Gastroesophageal sphincter (tissue), 4 donors: ENCODE measurements at regions not wholly inside any gene's neighbourhood (a gene's known extent, or its start where the extent isn't known, plus 50 kb on each side); places are given as distances from the start of the nearest gene placed in this dataset.

ENCODE experiments used
- ATAC-seq: fragments of 150-250 bp; one replicate; pipeline ENCODE4 v1.9.1; 2016; ENCODE audit warnings: mild to moderate bottlenecking, moderate library complexity
- H3K27ac ChIP-seq, 4 donors: fragments of 200-600 bp; sonication (generic) in 3 of 4; 1 replicate in 3 of 4; 2 replicates in 1 of 4; pipeline ENCODE4 v1.5.1; 2016 to 2019
- H3K27me3 ChIP-seq: fragments of 200-600 bp; sonication (generic); one replicate; pipeline ENCODE4 v1.5.1; 2019
- H3K36me3 ChIP-seq, 2 donors: fragments of 200-600 bp; sonication (generic); one replicate each; pipeline ENCODE4 v1.5.1; 2019; ENCODE audit warnings: control low read depth in 1 of 2
- H3K4me1 ChIP-seq, 3 donors: fragments of 200-600 bp; sonication (generic); 1 replicate in 2 of 3; 2 replicates in 1 of 3; pipeline ENCODE4 v1.5.1; 2016 to 2019; ENCODE audit warnings: control low read depth in 2 of 3
- H3K4me3 ChIP-seq, 2 donors: fragments of 200-600 bp; sonication (generic); one replicate each; pipeline ENCODE4 v1.5.1; 2019; ENCODE audit warnings: mild to moderate bottlenecking in 1 of 2, moderate library complexity in 1 of 2
- H3K9me3 ChIP-seq, 3 donors: fragments of 200-600 bp; sonication (generic); one replicate each; pipeline ENCODE4 v1.5.1; 2017 to 2019; ENCODE audit warnings: control low read depth in 2 of 3
- EP300 ChIP-seq: sonication (generic); formaldehyde crosslinking; IDR thresholded peaks from one replicate; pipeline ENCODE4 v1.6.1; 2017; ENCODE audit warnings: antibody characterized with exemption, mild to moderate bottlenecking
- POLR2A ChIP-seq, 2 donors: fragments of 450-650 bp; IDR thresholded peaks; one replicate each; pipeline ENCODE4 v1.6.1; 2017; ENCODE audit warnings: antibody characterized with exemption in 2 of 2, mild to moderate bottlenecking in 2 of 2, moderate library complexity in 1 of 2
- POLR2AphosphoS5 ChIP-seq: sonication (generic); formaldehyde crosslinking; IDR thresholded peaks from one replicate; pipeline ENCODE4 v1.6.1; 2017; ENCODE audit warnings: antibody characterized with exemption
- WGBS, 2 donors: methylation state at CpG; one replicate each; pipeline ENCODE4 v1.1.5; 2018; ENCODE audit warnings: low coverage in 1 of 2; 5-methylcytosine and 5-hydroxymethylcytosine counted together
- TF ChIP-seq, protein P1 (sequence below), 4 experiments: fragments of 200-600 bp in 2 of 4; fragments of 450-650 bp in 2 of 4; sonication (generic) in 1 of 4; IDR thresholded peaks; one replicate each; pipeline ENCODE4 v1.5.1; 2017 to 2019; ENCODE audit warnings: antibody characterized with exemption in 4 of 4, mild to moderate bottlenecking in 2 of 4, moderate library complexity in 2 of 4

GRCh38 chr10:36670621-36671402 lies 454.6 kb upstream of the ANKRD30A start:
- Histone ChIP-seq H3K36me3 (no peaks in the 10 kb centered on the region), H3K27ac (no peak overlapping the region), H3K9me3 (no peaks in the 10 kb centered on the region), H3K4me1 (no peaks in the 10 kb centered on the region), H3K4me3 (no peak overlapping the region), H3K27me3 (no peaks in the 10 kb centered on the region)
- TF ChIP-seq, protein P1, sequence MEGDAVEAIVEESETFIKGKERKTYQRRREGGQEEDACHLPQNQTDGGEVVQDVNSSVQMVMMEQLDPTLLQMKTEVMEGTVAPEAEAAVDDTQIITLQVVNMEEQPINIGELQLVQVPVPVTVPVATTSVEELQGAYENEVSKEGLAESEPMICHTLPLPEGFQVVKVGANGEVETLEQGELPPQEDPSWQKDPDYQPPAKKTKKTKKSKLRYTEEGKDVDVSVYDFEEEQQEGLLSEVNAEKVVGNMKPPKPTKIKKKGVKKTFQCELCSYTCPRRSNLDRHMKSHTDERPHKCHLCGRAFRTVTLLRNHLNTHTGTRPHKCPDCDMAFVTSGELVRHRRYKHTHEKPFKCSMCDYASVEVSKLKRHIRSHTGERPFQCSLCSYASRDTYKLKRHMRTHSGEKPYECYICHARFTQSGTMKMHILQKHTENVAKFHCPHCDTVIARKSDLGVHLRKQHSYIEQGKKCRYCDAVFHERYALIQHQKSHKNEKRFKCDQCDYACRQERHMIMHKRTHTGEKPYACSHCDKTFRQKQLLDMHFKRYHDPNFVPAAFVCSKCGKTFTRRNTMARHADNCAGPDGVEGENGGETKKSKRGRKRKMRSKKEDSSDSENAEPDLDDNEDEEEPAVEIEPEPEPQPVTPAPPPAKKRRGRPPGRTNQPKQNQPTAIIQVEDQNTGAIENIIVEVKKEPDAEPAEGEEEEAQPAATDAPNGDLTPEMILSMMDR (IDR thresholded peaks at IDR 0.05), result no peak
- TF ChIP-seq POLR2A (IDR thresholded peaks at IDR 0.05) (no peak), EP300 (no peak), POLR2AphosphoS5 (no peak)
- 77 to 83% methylated on average over 4 of the region's 4 CpGs for WGBS, 2 donors
- ATAC-seq, result no peak

GRCh38 chr10:36669615-36670352 lies 455.6 kb upstream of the ANKRD30A start:
- no peak for ATAC-seq
- Histone ChIP-seq H3K36me3 (no peaks in the 10 kb centered on the region), H3K27ac (no peak overlapping the region), H3K9me3 (no peaks in the 10 kb centered on the region), H3K27me3 (no peaks in the 10 kb centered on the region), H3K4me3 (no peak overlapping the region), H3K4me1 (no peaks in the 10 kb centered on the region)
- 42 to 43% methylated on average over 2 of the region's 2 CpGs for WGBS, 2 donors
- TF ChIP-seq POLR2AphosphoS5 (no peak), EP300 (no peak), POLR2A (IDR thresholded peaks at IDR 0.05) (no peak)
- TF ChIP-seq, protein P1 (IDR thresholded peaks at IDR 0.05), result no peak

- Histone ChIP-seq H3K27me3 (no peaks in the 10 kb centered on the region), H3K4me3 (no peak overlapping the region), H3K27ac (no peak overlapping the region), H3K4me1 (no peaks in the 10 kb centered on the region), H3K9me3 (no peaks in the 10 kb centered on the region), H3K36me3 (no peaks in the 10 kb centered on the region)
- ATAC-seq, result no peak
- TF ChIP-seq, protein P1 (IDR thresholded peaks at IDR 0.05), result no peak
- TF ChIP-seq POLR2AphosphoS5 (no peak), POLR2A (IDR thresholded peaks at IDR 0.05) (no peak), EP300 (no peak)
Observed at GRCh38 chr10:36666451-36666850, 458.9 kb upstream of the ANKRD30A start.

GRCh38 chr10:36662571-36662970 lies 462.8 kb upstream of the ANKRD30A start:
- WGBS, 2 donors, result 83 to 100% methylated on average over 2 to 4 of the region's 4 CpGs
- H3K27ac ChIP-seq, result no peak overlapping the region
- H3K9me3 ChIP-seq, result no peaks in the 10 kb centered on the region
- no peaks in the 10 kb centered on the region for H3K36me3 ChIP-seq
- TF ChIP-seq EP300 (no peak), POLR2AphosphoS5 (no peak), POLR2A (IDR thresholded peaks at IDR 0.05) (no peak)
- TF ChIP-seq, protein P1 (IDR thresholded peaks at IDR 0.05), result no peak
- no peaks in the 10 kb centered on the region for H3K4me1 ChIP-seq
- no peak for ATAC-seq
- H3K27me3 ChIP-seq, result no peaks in the 10 kb centered on the region
- no peak overlapping the region for H3K4me3 ChIP-seq

GRCh38 chr10:36650274-36650673 lies 475.1 kb upstream of the ANKRD30A start:
- H3K4me3 ChIP-seq, result no peak overlapping the region
- ATAC-seq, result no peak
- H3K36me3 ChIP-seq, result no peaks in the 10 kb centered on the region
- no peaks in the 10 kb centered on the region for H3K27me3 ChIP-seq
- 80 to 83% methylated on average over 6 of the region's 6 CpGs for WGBS, 2 donors
- no peak overlapping the region for H3K27ac ChIP-seq
- TF ChIP-seq POLR2A (IDR thresholded peaks at IDR 0.05), result no peak
- TF ChIP-seq EP300, result no peak
- TF ChIP-seq, protein P1 (IDR thresholded peaks at IDR 0.05), result no peak
- TF ChIP-seq POLR2AphosphoS5, result no peak
- H3K9me3 ChIP-seq, result peaks cover 0 to 6% (median 0%) of the 10 kb centered on the region in 3 donors
- H3K4me1 ChIP-seq, result no peaks in the 10 kb centered on the region
